Epithelial cell of prostate (primary cell): ENCODE measurements at regions not wholly inside any gene's neighbourhood (a gene's known extent, or its start where the extent isn't known, plus 50 kb on each side); places are given as distances from the start of the nearest gene placed in this dataset.

Source experiments
- DNase-seq: peaks from one replicate; pipeline ENCODE4 v3.0.0-alpha.2; 2011; ENCODE audit warnings: low read depth, low spot score
- H3K27ac ChIP-seq: fragments of 450-650 bp; 2 replicates; pipeline ENCODE4 v1.5.1; 2017; ENCODE audit warnings: mild to moderate bottlenecking

DNA sequence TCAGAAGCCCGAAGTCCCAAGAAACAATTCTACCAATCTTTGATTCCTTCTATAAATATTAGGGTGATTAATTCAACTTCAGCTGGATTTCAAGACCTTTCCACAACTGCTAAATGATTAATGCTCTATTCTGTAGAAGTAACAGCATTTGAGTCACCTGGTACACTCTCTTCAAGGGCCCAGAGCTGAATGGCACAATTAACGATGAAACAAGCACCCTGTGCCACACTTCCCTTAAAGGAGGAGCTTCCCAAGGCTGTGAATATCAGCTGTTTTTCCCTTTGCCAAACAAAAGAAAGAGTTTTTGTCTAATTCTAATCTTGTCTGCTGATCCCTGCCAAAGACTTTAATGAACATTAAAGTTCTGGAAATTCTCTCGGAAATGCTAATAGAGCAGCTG, 56.0 kb downstream of the BOD1L2 start:
- H3K27ac ChIP-seq = no peak overlapping the region
- DNase-seq = no peak

DNA sequence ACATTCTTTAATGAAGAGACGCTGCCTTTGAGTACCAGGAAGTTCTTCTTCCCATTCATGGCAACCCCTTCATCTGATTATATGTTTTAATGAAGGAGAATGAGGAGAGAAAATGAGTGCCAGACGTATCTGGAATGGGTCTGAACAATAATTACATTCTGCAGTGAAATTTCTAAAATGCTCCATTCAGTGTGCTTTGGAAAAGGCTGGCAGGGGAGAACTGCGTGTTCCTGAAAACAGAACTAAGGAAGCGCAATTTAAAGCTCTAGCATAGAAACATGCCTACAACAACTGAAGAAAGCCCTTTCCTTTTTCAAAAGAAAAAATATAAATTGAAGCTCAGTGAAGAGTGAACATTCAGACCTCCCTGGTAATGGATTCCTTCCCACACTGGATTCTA, 58.8 kb downstream of the BOD1L2 start:
- H3K27ac ChIP-seq = no peak overlapping the region
- DNase-seq = no peak

DNA sequence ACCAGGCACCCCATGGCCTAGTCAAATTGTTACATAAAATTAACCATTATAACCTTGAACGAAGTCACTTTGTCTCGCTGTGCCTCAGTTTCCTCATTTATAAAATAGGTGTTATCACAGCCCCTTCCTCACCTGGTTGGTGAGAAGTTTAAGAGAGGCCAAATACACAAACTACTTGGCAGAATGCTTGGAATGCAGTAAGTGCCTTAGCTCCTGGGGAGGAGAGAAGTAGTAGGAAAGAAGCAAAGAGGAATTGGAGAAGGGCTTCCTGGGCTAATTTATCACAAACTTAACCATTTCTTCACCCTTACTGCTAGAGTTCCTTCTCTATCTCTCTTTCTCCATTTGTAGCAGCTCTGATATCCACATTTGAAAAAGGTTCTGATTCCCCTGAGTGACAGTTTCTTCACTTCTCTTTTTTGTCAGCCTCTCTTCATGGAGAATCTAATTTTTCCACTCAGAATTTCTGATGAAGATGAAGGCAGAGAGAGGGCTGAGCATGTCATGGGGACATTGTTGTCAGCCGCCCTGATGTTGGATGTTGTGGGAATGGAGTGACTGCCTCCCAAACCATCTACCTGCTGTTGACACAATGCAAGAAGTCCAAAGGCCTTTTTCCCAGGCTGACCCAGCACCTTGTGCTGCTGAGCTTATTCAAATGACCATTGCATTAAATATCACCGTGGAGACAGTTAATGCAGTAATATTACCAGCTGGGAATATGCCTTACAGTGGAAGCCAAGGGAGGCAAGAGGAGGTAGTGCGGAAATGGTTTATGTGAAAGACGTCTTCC, 60.4 kb downstream of the BOD1L2 start:
- no peak overlapping the region for H3K27ac ChIP-seq
- no peak for DNase-seq

DNA sequence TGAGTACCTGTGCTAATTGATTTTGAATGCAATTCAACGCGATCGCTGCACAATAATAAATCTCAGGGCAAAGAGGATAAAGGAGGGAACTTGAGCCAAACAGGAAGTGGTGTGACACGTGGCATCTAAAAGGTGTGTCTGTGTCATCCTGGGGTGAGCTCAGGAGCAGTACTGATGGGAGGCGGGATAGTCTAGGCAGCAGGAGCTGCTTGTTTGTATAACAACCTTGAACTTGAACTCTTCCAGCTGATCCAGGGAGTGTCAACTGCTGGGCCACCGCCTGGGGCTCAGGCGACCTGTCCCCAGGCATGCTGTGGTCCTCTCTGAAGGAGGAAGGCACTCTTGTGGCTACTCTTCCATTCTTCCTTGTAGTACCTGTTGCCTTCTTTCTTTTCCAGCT, 61.2 kb downstream of the BOD1L2 start:
- no peak overlapping the region for H3K27ac ChIP-seq
- DNase-seq = no peak

DNA sequence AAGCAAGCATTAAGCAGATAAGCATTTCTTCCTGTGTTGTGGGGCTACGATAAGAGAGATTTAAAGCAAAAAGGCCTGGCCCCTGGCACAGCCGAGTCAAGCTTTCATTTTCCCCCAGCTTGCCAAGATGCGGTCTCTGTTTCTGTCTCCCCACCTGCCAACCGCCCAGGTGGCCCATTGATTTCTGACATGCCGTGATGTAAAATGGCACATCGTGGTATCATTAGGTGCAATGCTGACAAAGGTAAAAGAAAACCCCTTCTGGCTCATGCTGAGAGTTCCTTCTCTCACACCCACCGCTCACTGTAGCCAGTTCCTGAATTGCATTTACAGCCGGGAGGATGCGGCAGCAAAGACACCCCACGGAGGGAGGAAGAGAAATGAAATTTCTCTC, 62.8 kb downstream of the BOD1L2 start:
- DNase-seq = no peak
- no peak overlapping the region for H3K27ac ChIP-seq

DNA sequence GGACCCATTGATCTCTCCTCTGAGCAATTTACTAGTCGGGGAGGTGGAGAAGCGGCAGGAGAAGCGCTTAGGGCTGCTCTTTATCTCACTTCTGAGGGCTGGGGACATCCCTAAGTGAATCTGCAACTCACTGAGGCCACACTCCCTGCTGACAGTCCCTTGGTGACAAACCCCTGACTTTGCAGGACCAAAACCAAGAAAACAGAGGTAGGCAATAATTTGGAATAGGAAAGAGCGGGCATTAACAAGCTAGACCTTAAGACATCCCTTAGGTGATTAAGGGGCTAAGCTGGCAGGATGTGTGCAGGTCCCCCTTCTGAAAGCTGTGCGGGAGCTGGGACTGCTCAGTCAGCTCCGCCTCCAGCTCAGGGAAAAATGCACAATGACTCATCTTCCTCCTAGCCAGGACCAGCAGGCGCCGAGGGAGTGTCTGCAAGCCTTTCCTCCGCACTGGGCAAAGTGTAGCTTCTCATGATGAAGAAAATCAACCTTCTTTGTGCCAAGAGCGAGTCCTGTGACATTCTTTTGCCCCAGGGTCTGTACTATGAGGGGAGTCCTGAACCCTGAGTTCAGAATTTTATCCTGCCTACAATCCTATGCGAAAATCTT, 63.3 kb downstream of the BOD1L2 start:
- H3K27ac ChIP-seq = peak overlapping the region; percentile 52
- DNase-seq = peak; percentile 34

DNA sequence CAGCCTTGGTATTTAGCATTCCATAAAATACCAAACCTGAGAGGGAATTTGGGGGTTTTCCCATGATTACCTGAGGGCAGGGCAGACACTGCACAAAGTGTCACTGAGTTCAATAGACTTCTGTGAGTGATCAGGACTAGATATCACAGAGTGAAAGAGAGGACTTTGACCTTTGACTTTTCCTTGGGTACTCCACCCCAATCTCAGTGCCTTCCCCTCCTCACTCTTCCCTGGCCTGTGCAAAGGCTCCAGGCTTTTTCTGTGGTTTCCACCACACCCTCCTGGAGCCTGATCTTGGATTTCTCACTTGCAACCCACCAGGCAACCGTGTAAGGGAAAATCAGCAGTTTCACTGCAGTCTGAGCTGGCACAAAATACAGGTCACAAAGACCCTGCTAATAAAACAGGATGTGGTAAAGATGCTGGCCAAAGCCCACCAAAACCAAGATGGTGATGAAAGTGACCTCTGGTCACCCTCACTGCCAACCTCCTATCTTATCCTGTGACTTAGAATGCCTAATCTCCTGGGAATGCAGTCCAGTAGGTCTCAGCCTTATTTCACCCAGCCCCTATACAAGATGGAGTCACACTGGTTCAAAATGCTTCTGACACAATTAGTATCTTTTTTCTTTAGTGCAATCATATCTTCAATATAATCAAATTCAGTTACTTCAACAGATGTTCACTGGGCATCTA, 64.0 kb downstream of the BOD1L2 start:
- peak overlapping the region; percentile 52 for H3K27ac ChIP-seq
- no peak for DNase-seq

DNA sequence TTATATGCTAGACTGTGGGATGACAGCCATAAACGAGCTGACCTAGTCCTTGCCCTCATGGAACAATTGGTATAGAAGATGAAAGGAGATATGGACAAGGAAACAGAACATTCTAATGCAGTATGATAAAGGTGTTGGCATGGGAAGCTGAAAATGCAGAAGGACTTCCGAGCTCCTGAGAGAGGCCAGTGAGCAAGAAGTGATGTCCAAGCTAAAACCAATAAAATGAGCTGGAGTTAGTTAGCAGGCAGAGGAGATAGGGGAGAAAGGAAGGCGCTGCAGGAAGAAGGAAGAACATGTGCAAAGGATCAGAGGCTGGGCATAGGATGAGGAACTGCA, 64.5 kb downstream of the BOD1L2 start:
- no peak for DNase-seq
- no peak overlapping the region for H3K27ac ChIP-seq

DNA sequence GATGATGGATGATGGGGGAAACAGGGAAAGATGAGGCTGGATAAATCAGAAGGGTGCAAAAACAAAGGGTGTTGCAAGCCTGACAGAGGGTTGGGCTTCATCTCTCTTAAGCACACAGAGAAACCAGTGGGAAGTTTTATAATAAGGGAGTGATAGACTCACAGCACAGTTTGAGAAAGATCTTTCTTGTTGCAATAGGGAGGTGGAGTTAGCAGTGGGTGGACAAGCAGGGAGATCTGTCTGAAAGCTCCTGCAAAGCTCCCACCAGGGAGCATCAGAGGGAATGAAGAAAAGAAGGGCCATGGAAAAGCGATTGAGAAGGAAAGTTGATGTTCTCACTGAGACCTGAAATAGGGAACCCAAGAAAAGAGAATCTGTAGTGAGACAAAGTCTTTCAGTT, 64.9 kb downstream of the BOD1L2 start:
- H3K27ac ChIP-seq = no peak overlapping the region
- no peak for DNase-seq

DNA sequence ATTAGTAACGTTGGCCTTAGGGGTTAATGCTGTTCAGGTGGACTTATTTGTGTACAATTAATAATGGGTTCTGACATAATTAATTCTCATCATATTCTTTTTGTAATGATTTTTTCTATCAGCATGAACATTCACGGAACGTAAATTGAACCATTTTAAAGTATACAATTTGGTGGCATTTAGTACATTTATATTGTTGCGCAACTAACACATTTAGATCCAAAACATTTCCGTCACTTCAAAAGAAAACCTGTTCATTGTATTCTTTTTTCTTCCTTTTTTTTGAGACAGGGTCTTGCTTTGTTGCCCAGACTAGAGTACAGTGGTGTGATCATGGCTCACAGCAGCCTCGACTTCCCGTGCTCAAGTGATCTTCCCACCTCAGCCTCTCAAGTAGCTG, 65.8 kb downstream of the BOD1L2 start:
- no peak overlapping the region for H3K27ac ChIP-seq
- no peak for DNase-seq

DNA sequence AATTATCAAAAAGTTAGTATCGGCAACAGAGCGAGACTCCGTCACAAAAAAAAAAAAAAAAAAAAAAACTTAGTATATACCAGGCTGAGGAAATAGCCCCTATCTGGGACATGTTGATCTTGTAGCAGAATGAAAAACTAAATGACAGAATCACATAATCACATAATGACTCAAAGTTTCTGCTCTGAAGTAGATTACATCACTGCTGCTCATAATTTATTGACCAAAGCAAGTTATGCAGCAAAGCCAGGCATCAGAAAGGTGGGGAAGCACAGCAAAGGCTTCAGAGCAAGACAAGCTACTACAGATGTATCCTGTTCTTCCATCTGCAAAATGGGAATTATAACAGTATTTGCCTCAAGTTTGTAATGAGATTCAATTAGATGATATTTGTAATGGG, 68.1 kb downstream of the BOD1L2 start:
- no peak for DNase-seq
- no peak overlapping the region for H3K27ac ChIP-seq

DNA sequence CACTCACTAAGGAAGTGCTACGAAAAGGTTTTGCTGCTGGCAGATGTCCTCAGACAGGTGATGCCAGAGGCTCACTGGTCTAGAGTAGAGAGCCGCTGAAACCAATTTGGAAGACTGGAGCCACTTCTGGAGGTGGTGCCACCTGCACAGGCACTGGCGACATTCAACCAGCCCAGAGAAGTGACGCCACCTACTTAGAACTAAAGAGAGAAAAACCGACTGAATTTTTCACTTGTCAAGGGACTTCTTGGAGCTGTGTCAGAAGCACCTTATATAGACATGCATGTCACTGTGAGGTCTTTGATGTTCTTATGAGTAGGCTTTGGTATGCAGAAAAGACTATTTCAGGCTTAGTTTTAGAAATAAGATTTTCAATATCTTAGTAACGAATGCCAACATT, 71.4 kb downstream of the BOD1L2 start:
- DNase-seq = no peak
- H3K27ac ChIP-seq = no peak overlapping the region

DNA sequence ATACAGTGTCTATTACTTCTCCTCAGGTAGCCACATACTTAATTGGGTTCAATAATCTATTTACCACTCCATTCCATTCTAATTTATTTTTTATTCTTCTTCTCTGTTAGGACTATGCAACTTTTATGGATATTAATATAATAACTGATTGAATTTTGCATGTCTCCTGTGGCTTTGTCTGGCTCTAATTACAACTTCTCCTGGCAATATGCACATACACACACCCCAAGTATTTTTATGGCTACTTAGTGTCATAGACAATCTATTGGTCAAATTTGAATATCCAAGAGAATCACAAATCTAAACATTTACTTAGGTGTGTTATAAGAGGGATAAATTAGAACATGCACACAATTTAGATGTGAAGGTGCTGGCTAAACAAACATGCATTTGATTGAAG, 73.1 kb downstream of the BOD1L2 start:
- H3K27ac ChIP-seq = no peak overlapping the region
- no peak for DNase-seq

DNA sequence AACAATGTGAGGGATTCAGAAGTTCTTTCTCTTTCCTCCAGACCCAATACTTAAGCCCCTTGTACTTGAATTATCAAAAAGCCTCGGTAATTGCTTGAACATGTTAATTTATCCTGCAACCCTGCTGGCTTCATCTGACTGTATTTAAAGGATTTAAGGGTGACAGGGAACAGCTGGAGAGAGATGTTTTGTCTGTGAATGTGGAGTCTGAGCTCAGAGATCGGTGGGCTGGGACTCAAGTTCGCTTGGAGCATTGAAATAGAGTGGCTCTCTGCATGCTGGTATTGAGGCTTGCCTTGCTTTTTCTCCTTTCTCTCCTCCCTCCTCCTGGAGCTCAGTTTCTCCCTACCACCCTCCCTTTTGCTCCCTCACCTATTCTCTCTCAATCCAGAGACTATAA, 73.6 kb downstream of the BOD1L2 start:
- H3K27ac ChIP-seq = no peak overlapping the region
- DNase-seq = no peak

DNA sequence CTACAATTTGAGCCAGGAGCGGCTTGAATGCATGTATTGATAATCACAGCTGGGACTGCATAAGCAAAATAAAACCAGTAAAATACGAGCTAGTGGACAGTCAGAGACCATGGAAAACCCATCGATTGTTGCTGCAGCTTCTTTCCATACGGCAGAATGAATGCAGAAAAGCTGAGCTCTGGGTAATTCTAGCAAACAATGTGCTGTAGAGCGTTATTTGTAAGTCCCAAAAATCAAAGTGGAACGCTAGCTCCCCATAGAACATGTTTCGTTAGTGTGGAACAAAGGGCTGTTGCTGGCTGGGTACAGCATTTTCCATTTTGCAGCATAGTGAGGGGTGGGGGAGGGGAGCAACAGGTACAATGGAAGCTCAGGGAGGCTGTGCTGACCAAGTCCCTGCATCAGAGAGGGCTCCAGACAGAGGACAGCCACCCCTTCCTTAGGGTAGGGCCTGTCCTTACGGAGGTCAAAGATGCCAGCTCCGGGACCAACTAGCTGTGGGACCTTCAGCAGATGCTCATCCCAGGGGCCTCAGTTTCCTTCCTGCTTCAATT, 74.1 kb downstream of the BOD1L2 start:
- no peak overlapping the region for H3K27ac ChIP-seq
- no peak for DNase-seq

DNA sequence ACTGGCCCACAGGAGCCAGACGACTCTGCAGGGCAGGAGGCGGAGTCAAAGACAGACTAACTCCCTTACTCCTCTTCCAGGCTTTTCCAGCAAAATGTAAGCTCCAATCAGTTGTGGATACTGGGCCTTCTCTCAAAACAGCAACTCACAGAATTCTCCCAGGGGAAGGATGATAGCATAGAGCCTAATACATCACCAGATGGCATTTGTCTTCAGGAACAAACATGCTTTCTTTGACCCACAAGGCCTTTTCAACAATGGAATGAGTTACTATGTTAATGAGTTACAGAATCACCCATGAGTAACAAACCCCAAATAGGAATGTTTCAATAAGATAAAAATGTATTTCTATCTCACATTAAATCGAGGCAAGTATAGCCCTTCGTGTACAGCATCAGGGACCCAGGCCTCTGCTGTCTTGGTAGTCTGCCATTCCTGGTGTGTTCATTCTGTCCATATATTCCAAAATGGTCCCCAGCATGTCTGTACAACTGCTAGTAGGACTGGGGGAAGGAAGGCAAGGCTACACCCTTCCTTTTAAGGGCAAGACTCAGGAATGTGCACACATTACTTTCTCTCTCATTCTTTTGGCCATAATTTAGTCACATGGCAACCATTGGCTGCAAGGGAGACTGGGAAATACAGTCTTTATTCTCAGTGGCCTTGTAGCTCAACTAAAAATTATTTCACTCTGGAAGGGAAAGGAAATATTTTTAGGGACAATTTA, 76.4 kb downstream of the BOD1L2 start:
- DNase-seq = peak; percentile 48
- peak overlapping the region; percentile 56 for H3K27ac ChIP-seq

DNA sequence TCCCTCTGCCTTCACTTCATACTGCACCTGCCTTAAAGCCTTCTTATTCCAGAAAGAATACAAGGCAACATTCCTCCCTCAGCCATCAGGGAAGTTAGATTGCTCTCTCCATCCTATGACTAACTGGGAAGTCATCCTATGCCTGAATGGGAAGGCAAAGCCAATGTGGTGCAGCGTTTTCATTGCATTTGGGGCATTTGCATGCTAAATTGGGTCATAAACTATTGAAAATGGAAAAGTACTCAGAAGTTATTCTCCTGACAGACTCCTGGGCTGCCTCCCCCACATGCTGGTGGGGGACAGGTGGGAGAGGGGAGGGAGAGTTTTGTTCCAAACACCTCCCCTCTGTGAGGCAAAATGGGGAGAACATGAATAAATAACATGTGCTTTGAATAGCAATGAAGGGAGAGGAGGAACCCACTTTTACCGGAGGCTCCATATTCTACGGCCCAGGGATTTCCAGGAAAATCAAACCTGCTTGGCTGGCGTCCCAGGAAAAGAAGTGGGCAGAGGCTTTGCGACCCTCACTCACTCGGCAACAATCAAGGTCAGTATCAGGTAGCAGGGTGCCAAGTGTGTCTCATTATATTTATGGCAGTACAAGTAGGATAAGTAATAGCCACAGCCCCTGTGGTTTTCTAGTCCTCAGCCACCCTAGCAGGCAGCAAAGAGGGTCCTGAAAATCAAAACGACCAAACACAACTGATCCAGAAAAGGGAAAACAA, 84.1 kb downstream of the BOD1L2 start:
- no peak for DNase-seq
- no peak overlapping the region for H3K27ac ChIP-seq

DNA sequence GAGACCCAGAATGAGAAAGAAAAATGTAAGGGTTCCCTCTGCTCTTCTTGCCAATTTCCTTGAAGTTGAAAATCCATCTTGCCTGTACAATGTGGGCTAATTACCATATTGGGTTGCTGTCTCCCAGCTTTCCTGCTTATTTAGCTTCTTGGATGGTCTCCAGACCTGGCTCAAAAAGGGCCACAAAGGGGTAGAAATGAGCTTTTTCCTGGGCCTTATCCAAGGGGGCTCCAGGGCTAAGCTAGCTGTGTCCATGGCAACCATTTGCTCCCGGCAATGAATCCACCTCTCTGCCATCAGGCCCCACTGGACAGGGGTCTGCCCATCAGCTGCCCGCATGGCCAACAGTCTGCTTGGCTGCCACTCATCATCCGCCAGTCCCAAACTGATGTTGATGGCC, 85.0 kb downstream of the BOD1L2 start:
- no peak overlapping the region for H3K27ac ChIP-seq
- DNase-seq = no peak

DNA sequence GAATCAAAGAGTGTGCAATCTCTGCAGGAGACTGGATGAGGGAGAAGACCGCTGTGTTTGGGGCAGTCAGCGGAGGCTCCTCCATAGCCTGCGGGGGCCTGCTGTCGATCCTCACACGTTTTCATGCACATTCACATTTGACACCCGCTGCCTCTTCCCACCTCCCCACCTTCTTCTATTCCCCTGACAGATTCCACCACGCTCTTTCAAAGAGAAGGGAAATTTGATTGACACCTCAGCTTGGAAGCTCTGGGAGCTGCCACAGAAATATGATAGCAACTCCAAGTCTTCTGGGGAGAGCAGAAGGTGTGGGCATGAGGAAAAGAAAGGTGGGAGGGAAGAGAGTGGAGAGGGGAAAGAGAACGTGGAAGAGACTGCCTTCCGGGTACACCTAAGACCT, 87.5 kb downstream of the BOD1L2 start:
- DNase-seq = no peak
- H3K27ac ChIP-seq = no peak overlapping the region

DNA sequence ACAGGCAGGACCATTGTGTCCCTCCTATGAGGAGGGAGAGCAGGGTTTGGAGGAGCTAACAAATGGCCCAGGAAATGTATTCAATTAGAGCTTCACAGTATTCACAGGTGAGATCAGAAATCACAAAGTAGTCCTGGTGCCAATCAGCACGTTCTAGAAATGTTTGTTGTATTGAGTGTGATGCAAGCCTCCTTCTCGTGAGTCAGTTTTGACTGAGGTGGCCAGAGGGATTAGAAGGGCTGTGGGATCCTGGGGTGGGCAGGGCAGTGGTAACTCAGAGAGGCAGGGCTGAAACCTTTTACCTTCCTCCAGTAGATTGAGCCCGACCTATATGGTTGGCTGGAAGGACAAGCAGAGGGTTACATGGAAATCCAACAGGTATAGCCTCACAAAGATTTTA, 95.0 kb downstream of the BOD1L2 start:
- no peak for DNase-seq

More for the DNA sequence above, 95.0 kb downstream of the BOD1L2 start:
- no peak overlapping the region for H3K27ac ChIP-seq
